DMS 273 (cell line): ENCODE measurements at regions not wholly inside any gene's neighbourhood (a gene's known extent, or its start where the extent isn't known, plus 50 kb on each side); places are given as distances from the start of the nearest gene placed in this dataset.
"Not testable (repeated sequence)": the region's sequence is repeated elsewhere in the genome, so short reads cannot be mapped to it uniquely, and the experiment has no call there.

Experiments used
- DNase-seq: peaks from one replicate; lab custom pipeline; 2025; ENCODE audit not compliant: unreplicated experiment; lab: John Stamatoyannopoulos, UW

DNA sequence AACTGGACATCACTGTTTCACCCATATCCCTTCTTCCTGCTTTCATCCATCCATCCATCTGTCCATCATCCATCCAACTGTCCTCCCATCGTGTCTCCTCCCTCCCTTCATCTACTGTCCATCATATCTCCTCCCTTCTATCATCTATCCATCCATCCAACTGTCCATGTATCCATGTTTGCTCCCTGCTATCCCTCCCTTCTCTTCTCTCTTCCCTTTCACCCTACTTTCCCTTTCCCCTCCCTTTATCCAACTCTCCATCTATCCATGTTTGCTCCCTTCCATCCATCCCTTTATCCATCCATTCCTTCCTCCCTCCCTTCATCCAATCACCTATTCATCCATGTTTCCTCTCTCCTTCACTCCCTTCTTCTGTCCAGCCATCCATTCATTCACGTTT lies 92.6 kb upstream of the CTBP2 start:
- no peak for DNase-seq

DNA sequence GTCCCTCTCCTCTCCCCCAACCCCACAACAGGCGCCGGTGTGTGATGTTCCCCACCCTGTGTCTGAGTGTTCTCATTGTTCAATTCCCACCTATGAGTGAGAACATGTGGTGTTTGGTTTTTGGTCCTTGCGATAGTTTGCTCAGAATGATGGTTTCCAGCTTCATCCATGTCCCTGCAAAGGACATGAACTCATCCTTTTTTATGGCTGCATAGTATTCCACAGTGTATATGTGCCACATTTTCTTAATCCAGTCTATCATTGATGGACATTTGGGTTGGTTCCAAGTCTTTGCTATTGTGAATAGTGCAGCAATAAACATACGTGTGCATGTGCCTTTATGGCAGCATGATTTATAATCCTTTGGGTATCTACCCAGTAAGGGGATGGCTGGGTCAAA lies 90.5 kb upstream of the CTBP2 start:
- DNase-seq = not testable (repeated sequence)

DNA sequence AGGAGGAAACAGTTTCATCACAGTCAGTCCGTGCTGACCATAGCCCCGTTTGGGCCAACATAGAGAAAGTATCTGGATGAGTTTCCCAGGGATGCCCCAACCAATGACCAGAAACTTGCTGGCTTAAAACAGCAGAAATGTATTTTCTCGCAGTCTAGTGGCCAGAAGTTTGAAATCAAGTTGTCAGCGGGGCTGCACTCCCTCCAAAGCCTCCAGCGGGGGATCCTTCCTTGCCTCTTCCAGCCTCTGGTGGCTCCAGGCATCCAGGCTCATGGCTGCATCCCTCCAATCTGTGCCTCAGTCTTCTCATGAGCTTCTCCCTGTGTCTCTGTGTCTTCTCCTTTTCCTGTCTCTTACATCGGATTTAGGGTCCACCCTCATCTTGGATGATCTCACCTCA lies 89.6 kb upstream of the CTBP2 start:
- no peak for DNase-seq

DNA sequence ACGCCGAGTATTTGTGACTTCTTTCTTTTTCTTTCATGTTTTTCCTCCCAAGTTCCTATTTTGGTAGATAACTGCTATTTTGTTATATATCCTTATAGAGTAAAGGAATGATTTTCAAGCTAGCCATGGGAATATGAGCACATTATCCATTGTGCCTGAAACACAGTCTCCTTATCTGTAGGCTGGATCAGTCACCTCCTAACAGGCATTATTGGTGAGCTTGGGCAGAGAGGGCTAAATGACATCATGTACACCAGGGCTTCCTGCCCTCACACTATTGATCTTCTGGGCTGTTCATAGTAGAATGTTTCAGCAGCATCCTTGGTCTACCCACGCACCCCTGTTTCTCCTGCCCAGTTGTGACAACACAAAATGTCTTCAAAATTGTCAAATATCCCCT lies 88.1 kb upstream of the CTBP2 start:
- DNase-seq = no peak

GRCh38 chr10:125247576-125247975 lies 87.2 kb upstream of the CTBP2 start:
- DNase-seq = no peak

GRCh38 chr10:125243532-125244253 lies 83.3 kb upstream of the CTBP2 start:
- no peak for DNase-seq

GRCh38 chr10:125238682-125239081 lies 78.3 kb upstream of the CTBP2 start:
- no peak for DNase-seq

DNA sequence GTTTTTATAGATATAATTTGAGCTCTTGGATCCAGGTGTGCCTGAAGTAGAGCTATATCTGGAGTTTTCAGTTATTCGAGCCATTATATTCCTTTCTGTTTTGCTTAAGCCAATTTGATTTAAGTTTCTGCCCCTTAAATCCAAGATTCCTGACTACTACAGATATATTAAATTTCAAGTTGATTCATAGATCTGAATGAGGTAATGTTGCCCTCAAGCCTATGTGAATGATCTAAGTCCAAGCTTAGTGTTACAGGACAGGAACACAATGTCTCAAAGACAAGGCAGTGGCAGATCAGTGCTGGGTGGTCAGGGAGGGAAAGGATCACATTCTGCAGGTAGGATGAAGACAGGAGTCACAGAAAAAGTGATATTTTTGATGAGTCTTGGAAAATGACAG lies 75.7 kb upstream of the CTBP2 start:
- no peak for DNase-seq

DNA sequence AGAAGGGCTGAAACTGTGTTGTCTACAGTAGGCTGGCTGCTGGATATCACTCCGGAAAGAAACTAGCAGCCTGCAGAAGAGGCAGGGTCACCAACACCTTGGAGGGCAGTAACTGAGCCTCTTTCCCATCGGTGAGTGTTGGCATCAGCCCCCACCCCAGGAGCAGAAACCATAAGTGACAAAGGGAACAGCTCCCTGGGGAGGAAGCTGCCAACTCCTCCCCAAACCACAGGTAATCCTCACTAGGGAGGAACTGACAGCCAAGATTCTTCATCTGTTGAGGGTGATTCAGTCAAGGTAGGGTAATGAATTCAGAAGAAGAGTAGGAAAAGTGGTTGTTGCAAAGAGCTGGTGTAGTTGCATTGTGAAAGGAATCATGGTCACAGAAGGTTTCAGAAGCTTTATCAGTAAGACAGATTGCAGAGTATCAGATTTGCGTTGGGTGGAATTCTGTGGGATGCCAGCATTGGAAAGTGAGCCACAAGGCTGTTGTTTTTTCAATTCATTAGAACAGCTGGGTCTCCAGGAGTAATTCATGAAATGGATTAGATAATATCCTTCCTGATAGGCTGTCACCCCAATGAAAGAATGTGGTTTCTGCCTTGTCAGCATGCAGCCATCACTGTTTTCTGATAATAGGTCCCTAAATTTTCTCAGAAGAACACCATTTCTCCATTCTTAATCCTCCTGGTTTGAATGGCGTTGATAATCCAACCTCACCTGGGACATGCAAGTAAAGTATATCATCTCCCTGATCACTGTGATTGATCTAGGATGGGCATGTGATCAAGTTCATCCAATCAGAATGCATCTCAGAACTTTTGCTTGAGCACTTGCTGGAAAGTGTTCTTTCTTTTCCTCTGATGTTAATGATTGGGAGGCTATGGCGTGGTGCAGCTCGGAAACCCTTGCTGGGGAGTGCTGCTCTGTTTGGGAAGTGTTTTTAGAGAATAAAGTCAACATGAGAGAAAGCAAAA lies 75.0 kb upstream of the CTBP2 start:
- DNase-seq = no peak

- DNase-seq = not testable (repeated sequence)
Observed at GRCh38 chr10:125234576-125234975, 74.2 kb upstream of the CTBP2 start.

DNA sequence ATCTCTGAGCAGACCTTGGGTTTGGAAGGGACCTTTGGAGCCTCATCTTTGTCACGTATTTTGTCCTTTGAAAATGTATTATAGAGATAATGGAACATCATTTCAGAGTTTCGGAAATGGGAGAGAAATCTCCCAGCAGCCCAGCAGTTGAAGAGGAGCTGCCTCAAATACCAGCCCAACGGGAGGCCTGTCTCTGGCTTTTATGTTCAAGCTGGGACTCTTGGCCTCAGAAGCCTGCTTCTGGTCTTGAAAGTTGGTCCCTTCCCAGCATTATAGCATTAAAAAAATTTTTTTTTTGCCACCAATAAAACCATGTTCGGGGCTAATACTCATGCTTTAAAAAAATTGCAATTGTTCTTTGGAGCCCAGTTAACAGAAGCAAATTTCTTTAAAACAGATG lies 73.4 kb upstream of the CTBP2 start:
- no peak for DNase-seq

DNA sequence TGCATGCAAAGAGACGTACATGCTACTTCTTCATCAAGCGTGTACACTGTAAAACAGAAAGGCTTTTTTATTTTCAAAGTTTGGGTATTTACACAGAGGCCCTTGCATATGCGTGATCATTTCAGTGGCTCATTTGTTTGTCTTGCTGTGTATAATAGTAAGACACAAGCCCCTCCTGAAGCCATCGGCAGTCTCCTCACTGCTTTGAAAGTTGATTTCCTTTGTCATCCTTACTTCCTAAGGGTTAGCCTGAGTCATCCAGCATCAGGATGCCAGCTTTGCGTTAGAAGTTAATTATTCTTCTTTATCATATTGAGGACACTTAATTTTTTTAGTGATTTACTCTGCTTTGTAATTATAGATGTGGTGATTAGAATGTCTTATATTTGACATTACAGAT lies 72.5 kb upstream of the CTBP2 start:
- DNase-seq = no peak

DNA sequence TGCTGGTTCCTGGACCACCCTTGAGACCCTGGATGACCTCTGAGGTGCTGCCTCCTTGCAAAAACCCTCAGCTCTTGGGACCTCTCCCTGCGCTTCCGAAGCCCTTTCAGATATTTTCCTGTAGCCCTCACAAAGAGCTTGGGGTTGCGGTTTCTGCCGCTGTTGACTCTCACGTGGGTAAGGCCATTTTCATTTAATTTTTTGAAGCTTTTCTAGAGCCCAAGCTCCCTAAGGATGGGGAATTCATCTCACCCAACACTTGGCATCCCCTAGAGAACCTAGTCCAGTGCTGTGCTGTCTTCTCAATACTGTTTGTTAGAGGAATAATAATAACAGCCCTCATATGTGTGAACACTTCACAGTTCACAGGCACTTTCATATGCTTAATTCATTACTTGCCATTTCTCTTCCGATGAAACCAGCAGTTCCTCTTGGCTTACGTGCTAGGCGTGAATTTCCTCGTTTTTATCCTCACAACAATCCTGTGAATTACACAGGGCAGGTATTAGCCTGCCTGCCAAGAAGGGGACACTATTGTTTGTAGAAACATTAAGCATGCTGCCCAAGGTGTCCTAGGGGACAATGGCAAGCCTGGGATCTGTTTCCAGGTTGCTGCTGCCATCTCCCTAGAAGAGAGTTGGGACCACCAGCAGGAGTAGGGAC lies 71.6 kb upstream of the CTBP2 start:
- no peak for DNase-seq

- no peak for DNase-seq
Observed at GRCh38 chr10:125231116-125231812, 70.9 kb upstream of the CTBP2 start.

- no peak for DNase-seq
Observed at GRCh38 chr10:125230251-125230650, 69.9 kb upstream of the CTBP2 start.

- DNase-seq = not testable (repeated sequence)
Observed at GRCh38 chr10:125228245-125228940, 68.0 kb upstream of the CTBP2 start.

DNA sequence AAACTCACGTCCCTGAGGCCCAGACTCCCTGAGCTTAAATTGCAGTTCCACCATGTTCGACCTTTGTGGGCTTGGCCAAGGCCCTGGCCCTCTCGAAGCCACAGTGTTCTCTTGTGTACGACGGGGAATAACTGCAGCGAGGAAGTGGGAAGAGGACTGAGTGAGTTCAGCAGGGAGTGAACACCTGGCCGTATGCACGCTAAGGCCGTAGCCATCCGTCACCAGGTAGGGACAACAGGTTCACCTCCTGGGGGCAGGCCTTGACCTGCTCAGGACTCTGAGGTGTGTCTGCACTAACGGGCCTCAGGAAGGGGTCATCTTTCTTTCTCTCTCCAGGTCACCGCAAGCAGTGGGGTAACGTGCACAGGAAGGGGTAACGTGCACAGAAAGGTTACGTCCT lies 67.2 kb upstream of the CTBP2 start:
- DNase-seq = no peak

DNA sequence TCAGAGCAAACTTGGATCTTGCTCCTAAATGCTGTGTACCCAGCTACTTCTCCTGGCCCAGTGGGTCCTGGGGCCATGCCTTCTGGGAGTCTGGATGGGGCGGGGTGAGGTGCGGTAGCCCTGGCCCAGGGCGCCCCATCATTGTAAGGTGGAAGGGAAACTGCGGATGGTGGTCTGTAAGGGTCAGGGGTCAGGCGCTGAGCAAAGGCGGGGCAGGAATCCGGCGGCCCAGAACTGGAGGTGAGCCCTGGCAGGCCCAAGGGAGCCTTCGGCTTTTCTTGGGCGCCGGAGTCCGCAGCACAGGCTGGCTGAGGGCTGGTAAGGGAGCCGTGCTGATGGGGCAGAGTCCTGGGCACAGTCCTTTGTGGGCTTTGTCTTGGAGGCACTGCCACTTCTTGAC lies 66.5 kb upstream of the CTBP2 start:
- DNase-seq = no peak

DNA sequence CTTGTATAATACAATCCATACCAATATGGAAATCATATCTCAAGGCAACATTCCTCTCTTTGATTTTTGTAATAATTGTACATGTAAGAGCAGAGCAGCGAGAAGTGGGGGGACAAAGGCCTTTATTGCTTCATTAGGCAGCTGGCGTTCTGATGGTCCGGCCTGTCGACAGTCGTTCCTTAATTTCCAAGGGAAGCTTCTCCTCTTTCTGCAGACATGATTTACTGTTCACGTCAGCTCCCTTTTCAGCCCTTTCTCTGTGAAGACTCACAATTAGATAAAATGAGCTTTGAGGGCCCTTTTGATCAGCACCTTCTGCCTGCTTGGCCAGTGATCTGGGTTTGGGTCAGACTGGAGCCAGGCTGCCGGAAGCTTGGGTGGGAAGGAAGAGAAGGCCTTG lies 65.6 kb upstream of the CTBP2 start:
- DNase-seq = no peak

GRCh38 chr10:125225051-125225450 lies 64.7 kb upstream of the CTBP2 start:
- no peak for DNase-seq
